Spleen (tissue), 11 donors: ENCODE measurements at regions not wholly inside any gene's neighbourhood (a gene's known extent, or its start where the extent isn't known, plus 50 kb on each side); places are given as distances from the start of the nearest gene placed in this dataset.

Experiments used
- DNase-seq: peaks from one replicate; pipeline ENCODE4 v3.0.0-alpha.2; 2020
- H3K27ac ChIP-seq, 8 donors: fragments of 200-600 bp; sonication (generic) in 7 of 8; 1 replicate in 4 of 8; 2 replicates in 4 of 8; pipeline versions ENCODE4 v1.5.0 to v1.8.0; 2016 to 2021; ENCODE audit warnings: inconsistent platforms in 4 of 8, mild to moderate bottlenecking in 4 of 8, moderate library complexity in 1 of 8
- H3K27me3 ChIP-seq, 7 donors: fragments of 200-600 bp; sonication (generic) in 6 of 7; replicated peaks in 1 of 7; 1 replicate in 4 of 7; 2 replicates in 3 of 7; pipeline versions ENCODE4 v1.5.0 to v1.8.0; 2016 to 2021; ENCODE audit warnings: inconsistent platforms in 3 of 7, mild to moderate bottlenecking in 1 of 7
- H3K36me3 ChIP-seq, 6 donors: fragments of 200-600 bp; sonication (generic) in 5 of 6; 1 replicate in 4 of 6; 2 replicates in 2 of 6; pipeline versions ENCODE4 v1.5.0 to v1.8.0; 2016 to 2021; ENCODE audit warnings: inconsistent platforms in 2 of 6
- H3K4me1 ChIP-seq, 6 donors: fragments of 200-600 bp; sonication (generic) in 5 of 6; 1 replicate in 3 of 6; 2 replicates in 3 of 6; pipeline versions ENCODE4 v1.5.0 to v1.8.0; 2016 to 2021; ENCODE audit warnings: inconsistent platforms in 3 of 6
- H3K4me3 ChIP-seq, 8 donors: fragments of 200-600 bp; sonication (generic) in 7 of 8; 1 replicate in 4 of 8; 2 replicates in 4 of 8; pipeline versions ENCODE4 v1.5.0 to v1.8.0; 2016 to 2021; ENCODE audit warnings: inconsistent platforms in 4 of 8, mild to moderate bottlenecking in 4 of 8, moderate library complexity in 2 of 8
- H3K9me3 ChIP-seq, 8 donors: fragments of 200-600 bp; sonication (generic) in 7 of 8; 1 replicate in 4 of 8; 2 replicates in 4 of 8; pipeline versions ENCODE4 v1.5.0 to v1.8.0; 2016 to 2021; ENCODE audit warnings: inconsistent platforms in 4 of 8
- CTCF ChIP-seq, 11 experiments: fragments of 200-600 bp in 7 of 11; fragments of 450-650 bp in 4 of 11; sonication (generic) in 4 of 11; IDR thresholded peaks in 8 of 11; conservative IDR thresholded peaks in 3 of 11; 1 replicate in 7 of 11; 2 replicates in 4 of 11; pipeline versions ENCODE4 v1.4.0 to v1.8.0; 2016 to 2021; ENCODE audit warnings: antibody characterized with exemption in 11 of 11, inconsistent platforms in 4 of 11, mild to moderate bottlenecking in 1 of 11
- POLR2A ChIP-seq, 3 donors: fragments of 450-650 bp; IDR thresholded peaks; one replicate each; pipeline ENCODE4 v1.5.1; 2017; ENCODE audit warnings: antibody characterized with exemption in 3 of 3, mild to moderate bottlenecking in 1 of 3
- POLR2AphosphoS5 ChIP-seq, 3 donors: sonication (generic); formaldehyde crosslinking; IDR thresholded peaks; one replicate each; pipeline ENCODE4 v1.5.1; 2017; ENCODE audit warnings: antibody characterized with exemption in 3 of 3
- WGBS, 5 donors: extraction: QIAGEN DNeasy Blood & Tissue Kit in 3 of 5; methylation state at CpG; one replicate each; pipeline versions ENCODE4 v1.1.5 to v1.1.7; 2013 to 2018; 5-methylcytosine and 5-hydroxymethylcytosine counted together
- intact Hi-C: fragments of 100-400 bp; cut with DNase I; formaldehyde crosslinking; loops from one replicate; pipeline ENCODE4 v1.15.0; 2023; ENCODE audit warnings: low total_unique reads
- donor health status: healthy with polysubstance abuse.
- donor health status: DM: no; HTN: no; CAD: no; lungs with moderate emphysema.
- donor health status: DM: no; HTN: no; CAD: no.
- donor health status: Bipolar disorder and iron deficiency.
- donor health status: healthy.
- donor health status: DM: no; HTN: no; CAD: no.
- donor health status: DM: yes; HTN: yes; CAD: no.

GRCh38 chr2:107717661-107718060 lies 109.0 kb upstream of the RGPD4 start:
- Histone ChIP-seq H3K4me3 (no peak overlapping the region), H3K9me3 (no peaks in the 10 kb centered on the region), H3K4me1 (peaks cover 0 to 5% (median 0%) of the 10 kb centered on the region in 6 donors), H3K27ac (no peak overlapping the region), H3K36me3 (no peaks in the 10 kb centered on the region), H3K27me3 (no peaks in the 10 kb centered on the region)
- 64 to 79% (median 69%) methylated on average over 5 of the region's 5 CpGs for WGBS, 5 donors
- no peak for DNase-seq
- TF ChIP-seq POLR2A (IDR thresholded peaks at IDR 0.05) (no peak), POLR2AphosphoS5 (IDR thresholded peaks at IDR 0.05) (no peak), CTCF (IDR thresholded peaks at IDR 0.05 in 8 of 11, conservative IDR thresholded peaks at IDR 0.05 in 3 of 11) (no peak)
- intact Hi-C loops = no loop called here

- intact Hi-C loops = no loop called here
- Histone ChIP-seq H3K27me3 (no peaks in the 10 kb centered on the region), H3K4me1 (no peaks in the 10 kb centered on the region), H3K4me3 (no peak overlapping the region), H3K36me3 (no peaks in the 10 kb centered on the region), H3K9me3 (no peaks in the 10 kb centered on the region), H3K27ac (no peak overlapping the region)
- DNase-seq = no peak
- WGBS, 5 donors = 86 to 91% (median 90%) methylated on average over 3 of the region's 3 CpGs
- TF ChIP-seq POLR2A (IDR thresholded peaks at IDR 0.05) (no peak), POLR2AphosphoS5 (IDR thresholded peaks at IDR 0.05) (no peak), CTCF (IDR thresholded peaks at IDR 0.05 in 8 of 11, conservative IDR thresholded peaks at IDR 0.05 in 3 of 11) (no peak)
Observed at GRCh38 chr2:107719141-107719540, 107.6 kb upstream of the RGPD4 start.

- Histone ChIP-seq H3K9me3 (no peaks in the 10 kb centered on the region), H3K4me3 (no peak overlapping the region), H3K36me3 (no peaks in the 10 kb centered on the region), H3K4me1 (no peaks in the 10 kb centered on the region), H3K27me3 (no peaks in the 10 kb centered on the region), H3K27ac (no peak overlapping the region)
- TF ChIP-seq POLR2AphosphoS5 (IDR thresholded peaks at IDR 0.05) (no peak), CTCF (IDR thresholded peaks at IDR 0.05 in 8 of 11, conservative IDR thresholded peaks at IDR 0.05 in 3 of 11) (no peak), POLR2A (IDR thresholded peaks at IDR 0.05) (no peak)
- intact Hi-C loops = no loop called here
- 60 to 73% (median 67%) methylated on average over 7 of the region's 7 CpGs for WGBS, 5 donors
- DNase-seq = no peak
Observed at GRCh38 chr2:107719836-107720235, 106.9 kb upstream of the RGPD4 start.

GRCh38 chr2:107721178-107721577 lies 105.5 kb upstream of the RGPD4 start:
- no peak overlapping the region for H3K27ac ChIP-seq
- no peak for DNase-seq
- no peaks in the 10 kb centered on the region for H3K36me3 ChIP-seq
- no peaks in the 10 kb centered on the region for H3K4me1 ChIP-seq
- no peak overlapping the region for H3K4me3 ChIP-seq
- 67 to 79% (median 73%) methylated on average over 3 of the region's 3 CpGs for WGBS, 5 donors
- peaks cover 0 to 8% (median 0%) of the 10 kb centered on the region in 8 donors for H3K9me3 ChIP-seq
- intact Hi-C loops = no loop called here
- H3K27me3 ChIP-seq = no peaks in the 10 kb centered on the region
- no peak for TF ChIP-seq CTCF (IDR thresholded peaks at IDR 0.05 in 8 of 11, conservative IDR thresholded peaks at IDR 0.05 in 3 of 11)
- TF ChIP-seq POLR2A (IDR thresholded peaks at IDR 0.05) = no peak
- no peak for TF ChIP-seq POLR2AphosphoS5 (IDR thresholded peaks at IDR 0.05)
